Astrocyte (in vitro differentiated cells and primary cell): ENCODE measurements at regions not wholly inside any gene's neighbourhood (a gene's known extent, or its start where the extent isn't known, plus 50 kb on each side); places are given as distances from the start of the nearest gene placed in this dataset.
A peak's percentile ranks its signal among the peaks of the same experiment; 100 is the strongest.

Experiments used
- DNase-seq: peaks from one replicate; pipeline ENCODE4 v3.0.0-alpha.2; 2010; ENCODE audit warnings: low read depth
- FAIRE-seq: peaks from 2 replicates; lab custom pipeline; 2011; peaks lifted over from hg19 to GRCh38; lab: Jason Lieb, UNC
- H2AFZ ChIP-seq: 2 replicates; pipeline ENCODE4 v1.6.0; 2012; ENCODE audit warnings: low read depth, low read length, inconsistent platforms
- H3K27ac ChIP-seq: 2 replicates; pipeline ENCODE4 v1.5.1; 2011; ENCODE audit warnings: low read depth, low read length, inconsistent platforms
- H3K27me3 ChIP-seq: 2 replicates; pipeline ENCODE4 v1.6.0; 2011; ENCODE audit warnings: low read length, inconsistent platforms; ENCODE audit not compliant: insufficient read depth
- H3K36me3 ChIP-seq: 2 replicates; pipeline ENCODE4 v1.5.1; 2011; ENCODE audit warnings: low read length, inconsistent platforms; ENCODE audit not compliant: insufficient read depth
- H3K4me1 ChIP-seq: 2 replicates; pipeline ENCODE4 v1.5.1; 2011; ENCODE audit warnings: low read length, inconsistent platforms; ENCODE audit not compliant: insufficient read depth
- H3K4me2 ChIP-seq: 2 replicates; pipeline ENCODE4 v1.6.0; 2012; ENCODE audit warnings: low read length, inconsistent platforms
- H3K4me3 ChIP-seq: 2 replicates; pipeline ENCODE4 v1.5.1; 2011; ENCODE audit warnings: low read depth, mild to moderate bottlenecking, low read length, inconsistent platforms; ENCODE audit not compliant: insufficient read depth
- H3K79me2 ChIP-seq: 2 replicates; pipeline ENCODE4 v1.6.0; 2012; ENCODE audit warnings: mild to moderate bottlenecking, low read length, inconsistent platforms; ENCODE audit not compliant: insufficient read depth
- H3K9ac ChIP-seq: 2 replicates; pipeline ENCODE4 v1.6.0; 2012; ENCODE audit warnings: mild to moderate bottlenecking, low read length, inconsistent platforms
- H3K9me3 ChIP-seq: 2 replicates; pipeline ENCODE4 v1.5.1; 2012; ENCODE audit warnings: low read depth, mild to moderate bottlenecking, low read length, inconsistent platforms; ENCODE audit not compliant: insufficient read depth
- H4K20me1 ChIP-seq: 2 replicates; pipeline ENCODE4 v1.6.0; 2012; ENCODE audit warnings: low read length, inconsistent platforms; ENCODE audit not compliant: insufficient read depth
- H3K27ac Mint-ChIP-seq: one replicate; pipeline ENCODE4 v1.8.0; 2021; ENCODE audit warnings: mild to moderate bottlenecking, mixed read lengths; ENCODE audit not compliant: unreplicated experiment
- H3K27me3 Mint-ChIP-seq: one replicate; pipeline ENCODE4 v1.8.0; 2021; ENCODE audit warnings: low read depth, mixed read lengths; ENCODE audit not compliant: unreplicated experiment
- H3K36me3 Mint-ChIP-seq: one replicate; pipeline ENCODE4 v1.8.0; 2021; ENCODE audit warnings: low read depth, mixed read lengths; ENCODE audit not compliant: unreplicated experiment
- H3K4me1 Mint-ChIP-seq: one replicate; pipeline ENCODE4 v1.8.0; 2021; ENCODE audit warnings: low read depth, mixed read lengths; ENCODE audit not compliant: unreplicated experiment
- H3K4me3 Mint-ChIP-seq: one replicate; pipeline ENCODE4 v1.8.0; 2021; ENCODE audit warnings: mild to moderate bottlenecking, moderate library complexity, mixed read lengths; ENCODE audit not compliant: unreplicated experiment
- H3K9me3 Mint-ChIP-seq: one replicate; pipeline ENCODE4 v1.8.0; 2021; ENCODE audit warnings: mild to moderate bottlenecking, mixed read lengths; ENCODE audit not compliant: unreplicated experiment
- EZH2 ChIP-seq: IDR thresholded peaks from 2 replicates; pipeline ENCODE4 v1.6.1; 2012; ENCODE audit warnings: mild to moderate bottlenecking, low read length, inconsistent platforms; ENCODE audit not compliant: insufficient read depth
- TF ChIP-seq, protein P1 (sequence below): IDR thresholded peaks from 2 replicates; pipeline ENCODE4 v1.5.1; 2011; ENCODE audit warnings: low read depth, mild to moderate bottlenecking, inconsistent platforms, low read length, moderate library complexity; ENCODE audit not compliant: insufficient read depth

DNA sequence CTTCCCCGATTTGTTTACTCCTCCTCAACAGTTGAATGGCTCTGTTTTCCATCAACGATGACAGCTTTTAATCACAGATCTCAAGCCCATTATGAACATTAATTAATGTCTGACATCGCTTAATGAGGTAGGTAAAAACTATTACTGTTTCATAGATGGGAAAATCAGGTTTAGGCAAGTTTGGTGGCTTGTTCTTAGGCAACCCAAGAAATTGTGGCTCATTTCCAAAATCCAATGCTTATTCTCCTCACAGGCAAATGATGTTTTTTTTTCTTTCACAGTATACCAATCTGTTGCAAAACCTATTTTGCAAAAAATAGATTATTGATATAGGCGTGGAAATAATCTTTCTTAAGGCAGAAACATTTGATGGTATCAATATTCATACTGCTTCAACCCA is 70.8 kb upstream of the CHD1 start:
- no peaks in the 10 kb centered on the region for H3K4me1 Mint-ChIP-seq
- Histone ChIP-seq H3K4me3 (no peak overlapping the region), H3K4me1 (no peaks in the 10 kb centered on the region), H2AFZ (no peak overlapping the region), H3K27ac (no peak overlapping the region), H4K20me1 (no peaks in the 10 kb centered on the region), H3K4me2 (no peak overlapping the region), H3K9me3 (no peaks in the 10 kb centered on the region), H3K9ac (no peak overlapping the region), H3K27me3 (no peaks in the 10 kb centered on the region), H3K36me3 (no peaks in the 10 kb centered on the region), H3K79me2 (no peaks in the 10 kb centered on the region)
- FAIRE-seq (no peak), DNase-seq (no peak)
- H3K36me3 Mint-ChIP-seq, result peaks cover 2% of the 10 kb centered on the region
- H3K9me3 Mint-ChIP-seq, result no peaks in the 10 kb centered on the region
- no peak overlapping the region for H3K4me3 Mint-ChIP-seq
- H3K27ac Mint-ChIP-seq, result no peak overlapping the region
- H3K27me3 Mint-ChIP-seq, result no peaks in the 10 kb centered on the region
- TF ChIP-seq, protein P1, sequence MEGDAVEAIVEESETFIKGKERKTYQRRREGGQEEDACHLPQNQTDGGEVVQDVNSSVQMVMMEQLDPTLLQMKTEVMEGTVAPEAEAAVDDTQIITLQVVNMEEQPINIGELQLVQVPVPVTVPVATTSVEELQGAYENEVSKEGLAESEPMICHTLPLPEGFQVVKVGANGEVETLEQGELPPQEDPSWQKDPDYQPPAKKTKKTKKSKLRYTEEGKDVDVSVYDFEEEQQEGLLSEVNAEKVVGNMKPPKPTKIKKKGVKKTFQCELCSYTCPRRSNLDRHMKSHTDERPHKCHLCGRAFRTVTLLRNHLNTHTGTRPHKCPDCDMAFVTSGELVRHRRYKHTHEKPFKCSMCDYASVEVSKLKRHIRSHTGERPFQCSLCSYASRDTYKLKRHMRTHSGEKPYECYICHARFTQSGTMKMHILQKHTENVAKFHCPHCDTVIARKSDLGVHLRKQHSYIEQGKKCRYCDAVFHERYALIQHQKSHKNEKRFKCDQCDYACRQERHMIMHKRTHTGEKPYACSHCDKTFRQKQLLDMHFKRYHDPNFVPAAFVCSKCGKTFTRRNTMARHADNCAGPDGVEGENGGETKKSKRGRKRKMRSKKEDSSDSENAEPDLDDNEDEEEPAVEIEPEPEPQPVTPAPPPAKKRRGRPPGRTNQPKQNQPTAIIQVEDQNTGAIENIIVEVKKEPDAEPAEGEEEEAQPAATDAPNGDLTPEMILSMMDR, result no peak
- TF ChIP-seq EZH2, result no peak

DNA sequence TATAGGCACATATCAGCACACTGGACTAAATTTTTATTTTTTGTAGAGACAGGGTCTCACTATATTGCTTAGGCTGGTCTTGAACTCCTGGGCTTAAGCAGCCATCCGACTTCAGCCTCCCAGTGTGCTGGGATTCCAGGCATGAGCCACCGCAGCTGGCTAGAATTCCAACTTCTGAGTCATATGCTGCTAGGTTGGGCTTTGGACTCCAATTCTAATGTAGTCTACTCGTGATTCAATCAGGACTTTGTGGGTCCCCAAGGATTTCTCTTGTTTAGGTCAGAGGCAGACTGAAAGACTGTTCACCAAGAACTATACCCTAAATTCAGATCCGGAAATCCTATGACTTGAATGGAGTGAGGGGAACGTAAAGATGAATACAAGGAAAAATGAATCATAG is 68.2 kb upstream of the CHD1 start:
- FAIRE-seq, result no peak
- H3K27ac Mint-ChIP-seq, result no peak overlapping the region

DNA sequence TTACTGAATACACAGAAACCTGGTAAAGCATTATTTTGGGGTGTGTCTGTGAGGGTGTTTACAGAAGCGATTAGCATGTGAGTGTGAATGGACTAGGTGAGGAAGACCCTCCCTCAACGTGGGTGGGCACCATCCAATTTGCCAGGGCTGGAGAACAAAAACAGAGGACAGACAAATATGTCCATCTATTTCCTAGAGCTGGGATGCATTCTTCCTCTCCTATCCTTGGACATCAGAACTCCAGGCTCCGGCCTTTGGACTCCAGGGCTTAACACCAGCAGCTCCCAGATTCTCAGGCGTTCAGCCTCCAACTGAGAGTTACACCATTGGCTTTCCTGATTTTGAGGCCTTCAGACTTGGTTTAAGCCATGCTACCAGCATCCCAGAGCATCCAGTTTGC is 65.8 kb upstream of the CHD1 start:
- no peaks in the 10 kb centered on the region for H3K9me3 ChIP-seq
- no peaks in the 10 kb centered on the region for H3K36me3 ChIP-seq
- H3K27ac ChIP-seq, result no peak overlapping the region
- H3K4me1 ChIP-seq, result no peaks in the 10 kb centered on the region
- H3K4me1 Mint-ChIP-seq, result no peaks in the 10 kb centered on the region
- no peaks in the 10 kb centered on the region for H3K27me3 ChIP-seq
- H3K27ac Mint-ChIP-seq, result no peak overlapping the region
- no peak overlapping the region for H3K4me3 ChIP-seq
- H3K4me3 Mint-ChIP-seq, result no peak overlapping the region
- H3K27me3 Mint-ChIP-seq, result no peaks in the 10 kb centered on the region
- no peaks in the 10 kb centered on the region for H3K36me3 Mint-ChIP-seq
- no peak for FAIRE-seq
- no peak for TF ChIP-seq EZH2
- TF ChIP-seq, protein P1, result no peak
- H3K79me2 ChIP-seq, result no peaks in the 10 kb centered on the region
- H3K4me2 ChIP-seq, result no peak overlapping the region
- H3K9me3 Mint-ChIP-seq, result no peaks in the 10 kb centered on the region
- H2AFZ ChIP-seq, result no peak overlapping the region
- no peaks in the 10 kb centered on the region for H4K20me1 ChIP-seq
- DNase-seq, result no peak
- no peak overlapping the region for H3K9ac ChIP-seq

More for the DNA sequence above, 68.2 kb upstream of the CHD1 start:
- H3K27me3 ChIP-seq, result no peaks in the 10 kb centered on the region
- no peak for TF ChIP-seq EZH2
- TF ChIP-seq, protein P1, result no peak
- no peaks in the 10 kb centered on the region for H3K36me3 ChIP-seq
- no peaks in the 10 kb centered on the region for H3K9me3 Mint-ChIP-seq
- H3K79me2 ChIP-seq, result no peaks in the 10 kb centered on the region
- H3K36me3 Mint-ChIP-seq, result no peaks in the 10 kb centered on the region
- no peaks in the 10 kb centered on the region for H4K20me1 ChIP-seq
- H3K4me1 ChIP-seq, result no peaks in the 10 kb centered on the region
- no peak overlapping the region for H3K4me3 ChIP-seq
- H3K9me3 ChIP-seq, result no peaks in the 10 kb centered on the region
- DNase-seq, result peak; percentile 36
- H3K9ac ChIP-seq, result no peak overlapping the region
- H3K4me1 Mint-ChIP-seq, result no peaks in the 10 kb centered on the region
- H3K4me2 ChIP-seq, result no peak overlapping the region
- H3K27ac ChIP-seq, result no peak overlapping the region
- H3K4me3 Mint-ChIP-seq, result no peak overlapping the region
- H3K27me3 Mint-ChIP-seq, result no peaks in the 10 kb centered on the region
- peak overlapping the region; percentile 5 for H2AFZ ChIP-seq
